Adrenal gland (tissue), 5 donors: ENCODE measurements at regions not wholly inside any gene's neighbourhood (a gene's known extent, or its start where the extent isn't known, plus 50 kb on each side); places are given as distances from the start of the nearest gene placed in this dataset.

Experiments used
- POLR2A ChIP-seq, 2 donors: fragments of 450-650 bp; IDR thresholded peaks; one replicate each; pipeline ENCODE4 v1.6.1; 2017; ENCODE audit warnings: antibody characterized with exemption in 2 of 2, mild to moderate bottlenecking in 2 of 2, moderate library complexity in 1 of 2
- TF ChIP-seq, protein P1 (sequence below), 6 experiments: fragments of 450-650 bp in 4 of 6; fragments of 200-600 bp in 2 of 6; sonication (generic) in 1 of 6; IDR thresholded peaks; 1 replicate in 5 of 6; 2 replicates in 1 of 6; pipeline versions ENCODE4 v1.5.1 to v1.8.0; 2016 to 2021; ENCODE audit warnings: antibody characterized with exemption in 6 of 6, mild to moderate bottlenecking in 2 of 6, moderate library complexity in 1 of 6
- donor health status: DM: no; HTN: no; CAD: no.

DNA sequence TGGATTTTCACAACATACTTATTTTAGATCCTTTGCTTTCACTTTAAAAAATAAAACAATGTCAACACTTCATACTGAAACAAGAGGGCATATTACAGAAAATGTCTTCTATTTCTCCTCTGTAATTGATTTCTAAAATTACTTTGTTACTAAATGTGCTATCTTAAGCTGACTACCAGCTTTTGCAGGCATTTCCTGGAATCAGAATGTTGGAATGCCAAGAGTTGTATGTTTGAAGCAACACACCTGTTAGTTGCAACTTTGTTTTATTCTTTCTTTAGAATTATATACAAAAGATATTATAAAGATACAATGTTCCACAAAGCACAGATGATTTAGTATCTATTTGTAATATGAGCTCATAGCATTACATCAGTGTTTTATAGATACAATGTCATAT is 62.5 kb upstream of the TMEM170B start:
- TF ChIP-seq, protein P1, sequence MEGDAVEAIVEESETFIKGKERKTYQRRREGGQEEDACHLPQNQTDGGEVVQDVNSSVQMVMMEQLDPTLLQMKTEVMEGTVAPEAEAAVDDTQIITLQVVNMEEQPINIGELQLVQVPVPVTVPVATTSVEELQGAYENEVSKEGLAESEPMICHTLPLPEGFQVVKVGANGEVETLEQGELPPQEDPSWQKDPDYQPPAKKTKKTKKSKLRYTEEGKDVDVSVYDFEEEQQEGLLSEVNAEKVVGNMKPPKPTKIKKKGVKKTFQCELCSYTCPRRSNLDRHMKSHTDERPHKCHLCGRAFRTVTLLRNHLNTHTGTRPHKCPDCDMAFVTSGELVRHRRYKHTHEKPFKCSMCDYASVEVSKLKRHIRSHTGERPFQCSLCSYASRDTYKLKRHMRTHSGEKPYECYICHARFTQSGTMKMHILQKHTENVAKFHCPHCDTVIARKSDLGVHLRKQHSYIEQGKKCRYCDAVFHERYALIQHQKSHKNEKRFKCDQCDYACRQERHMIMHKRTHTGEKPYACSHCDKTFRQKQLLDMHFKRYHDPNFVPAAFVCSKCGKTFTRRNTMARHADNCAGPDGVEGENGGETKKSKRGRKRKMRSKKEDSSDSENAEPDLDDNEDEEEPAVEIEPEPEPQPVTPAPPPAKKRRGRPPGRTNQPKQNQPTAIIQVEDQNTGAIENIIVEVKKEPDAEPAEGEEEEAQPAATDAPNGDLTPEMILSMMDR (IDR thresholded peaks at IDR 0.05): no peak
- no peak for TF ChIP-seq POLR2A (IDR thresholded peaks at IDR 0.05)
